ENCODE measurements at regions not wholly inside any gene's neighbourhood (a gene's known extent, or its start where the extent isn't known, plus 50 kb on each side); places are given as distances from the start of the nearest gene placed in this dataset.

- ATAC-seq: peak in 2 of 4 donors; percentile 44 to 61
- intact Hi-C loops (cut with DNase I): no loop called here
- no peaks in the 10 kb centered on the region for H3K9me3 ChIP-seq
- no peaks in the 10 kb centered on the region for H3K36me3 ChIP-seq (ENCODE audit: insufficient read depth in 1 of 2, low read depth in 1 of 2)
- DNase-seq: no peak
- H3K27me3 ChIP-seq (ENCODE audit: insufficient read depth in 3 of 3, low read length in 2 of 3): peaks cover 0 to 2% (median 0%) of the 10 kb centered on the region in 3 donors
- H3K4me1 ChIP-seq: no peaks in the 10 kb centered on the region
- peak; percentile 31 for TF ChIP-seq CTCF (IDR thresholded peaks at IDR 0.05)
- WGBS, 3 donors: 57 to 62% (median 60%) methylated on average over 5 of the region's 5 CpGs
- no peak overlapping the region for H3K27ac ChIP-seq
- H3K4me3 ChIP-seq: no peak overlapping the region
Measured at GRCh38 chr6:53437557-53438202, 88.9 kb upstream of the ELOVL5 start.

GRCh38 chr6:53436526-53437303, 88.0 kb upstream of the ELOVL5 start:
- H3K9me3 ChIP-seq: no peaks in the 10 kb centered on the region
- 68 to 73% (median 73%) methylated on average over 7 of the region's 7 CpGs for WGBS, 3 donors
- intact Hi-C loops (cut with DNase I): no loop called here
- DNase-seq (no peak), ATAC-seq (no peak)
- peaks cover 0 to 2% (median 0%) of the 10 kb centered on the region in 3 donors for H3K27me3 ChIP-seq (ENCODE audit: insufficient read depth in 3 of 3, low read length in 2 of 3)
- TF ChIP-seq CTCF (IDR thresholded peaks at IDR 0.05): no peak
- no peak overlapping the region for H3K27ac ChIP-seq
- H3K4me3 ChIP-seq: no peak overlapping the region
- no peaks in the 10 kb centered on the region for H3K36me3 ChIP-seq (ENCODE audit: insufficient read depth in 1 of 2, low read depth in 1 of 2)
- H3K4me1 ChIP-seq: no peaks in the 10 kb centered on the region

- no peak overlapping the region for H3K4me3 ChIP-seq
- H3K36me3 ChIP-seq (ENCODE audit: insufficient read depth in 1 of 2, low read depth in 1 of 2): no peaks in the 10 kb centered on the region
- no peaks in the 10 kb centered on the region for H3K9me3 ChIP-seq
- no peak for TF ChIP-seq CTCF (IDR thresholded peaks at IDR 0.05)
- no peak for ATAC-seq
- 81 to 82% (median 82%) methylated on average over 2 of the region's 2 CpGs for WGBS, 3 donors
- intact Hi-C loops (cut with DNase I): no loop called here
- H3K27ac ChIP-seq: no peak overlapping the region
- no peaks in the 10 kb centered on the region for H3K27me3 ChIP-seq (ENCODE audit: insufficient read depth in 3 of 3, low read length in 2 of 3)
- H3K4me1 ChIP-seq: no peaks in the 10 kb centered on the region
- no peak for DNase-seq
Measured at GRCh38 chr6:53433951-53434285, 85.2 kb upstream of the ELOVL5 start.

- intact Hi-C loops (cut with DNase I): no loop called here
- Histone ChIP-seq H3K27ac (no peak overlapping the region), H3K9me3 (no peaks in the 10 kb centered on the region), H3K4me1 (no peaks in the 10 kb centered on the region), H3K27me3 (ENCODE audit: insufficient read depth in 3 of 3, low read length in 2 of 3) (no peaks in the 10 kb centered on the region), H3K4me3 (no peak overlapping the region), H3K36me3 (ENCODE audit: insufficient read depth in 1 of 2, low read depth in 1 of 2) (no peaks in the 10 kb centered on the region)
- 79 to 89% (median 84%) methylated on average over 4 of the region's 4 CpGs for WGBS, 3 donors
- ATAC-seq: no peak
- TF ChIP-seq CTCF (IDR thresholded peaks at IDR 0.05): no peak
- DNase-seq: no peak
Measured at GRCh38 chr6:53433261-53433950, 84.7 kb upstream of the ELOVL5 start.
